Suprapubic skin (tissue), 4 donors: ENCODE measurements at regions not wholly inside any gene's neighbourhood (a gene's known extent, or its start where the extent isn't known, plus 50 kb on each side); places are given as distances from the start of the nearest gene placed in this dataset.

ENCODE experiments used
- DNase-seq, 2 donors: peaks; one replicate each; pipeline ENCODE4 v3.0.0-alpha.2; 2019; ENCODE audit warnings: low spot score in 2 of 2
- H3K27ac ChIP-seq: fragments of 200-600 bp; sonication (generic); one replicate; pipeline ENCODE4 v1.5.1; 2019
- H3K27me3 ChIP-seq: fragments of 200-600 bp; sonication (generic); one replicate; pipeline ENCODE4 v1.5.1; 2019
- H3K36me3 ChIP-seq: fragments of 200-600 bp; sonication (generic); one replicate; pipeline ENCODE4 v1.5.1; 2019
- H3K4me1 ChIP-seq: fragments of 200-600 bp; sonication (generic); one replicate; pipeline ENCODE4 v1.5.1; 2019
- H3K4me3 ChIP-seq: fragments of 200-600 bp; sonication (generic); one replicate; pipeline ENCODE4 v1.5.1; 2019; ENCODE audit warnings: mild to moderate bottlenecking
- H3K9me3 ChIP-seq: fragments of 200-600 bp; sonication (generic); one replicate; pipeline ENCODE4 v1.5.1; 2019
- CTCF ChIP-seq, 2 donors: fragments of 200-600 bp in 1 of 2; fragments of 450-650 bp in 1 of 2; sonication (generic) in 1 of 2; IDR thresholded peaks; one replicate each; pipeline ENCODE4 v1.5.1; 2016 to 2019; ENCODE audit warnings: antibody characterized with exemption in 2 of 2, mild to moderate bottlenecking in 1 of 2, moderate library complexity in 1 of 2
- EP300 ChIP-seq: sonication (generic); formaldehyde crosslinking; IDR thresholded peaks from one replicate; pipeline ENCODE4 v1.6.1; 2017; ENCODE audit warnings: antibody characterized with exemption
- POLR2A ChIP-seq, 2 donors: fragments of 450-650 bp; IDR thresholded peaks; one replicate each; pipeline ENCODE4 v1.6.1; 2017; ENCODE audit warnings: antibody characterized with exemption in 2 of 2, mild to moderate bottlenecking in 2 of 2, moderate library complexity in 2 of 2
- POLR2AphosphoS5 ChIP-seq, 3 donors: sonication (generic); formaldehyde crosslinking; IDR thresholded peaks; one replicate each; pipeline ENCODE4 v1.6.1; 2017; ENCODE audit warnings: antibody characterized with exemption in 3 of 3
- WGBS: methylation state at CpG from one replicate; pipeline ENCODE4 v1.1.5; 2018; 5-methylcytosine and 5-hydroxymethylcytosine counted together

- no peak for DNase-seq
- Histone ChIP-seq H3K9me3 (no peaks in the 10 kb centered on the region), H3K4me1 (peaks cover 11% of the 10 kb centered on the region), H3K36me3 (no peaks in the 10 kb centered on the region), H3K27me3 (no peaks in the 10 kb centered on the region), H3K27ac (no peak overlapping the region), H3K4me3 (no peak overlapping the region)
- WGBS, result 59% methylated on average over 2 of the region's 2 CpGs
- TF ChIP-seq CTCF (IDR thresholded peaks at IDR 0.05) (no peak), POLR2AphosphoS5 (IDR thresholded peaks at IDR 0.05) (no peak), POLR2A (IDR thresholded peaks at IDR 0.05) (no peak), EP300 (no peak)
These were observed 296.1 kb downstream of the YTHDC2 start for GRCh38 chr5:113809626-113810025.

- no peak for DNase-seq
- H3K36me3 ChIP-seq, result no peaks in the 10 kb centered on the region
- H3K9me3 ChIP-seq, result no peaks in the 10 kb centered on the region
- TF ChIP-seq POLR2A (IDR thresholded peaks at IDR 0.05) (no peak), POLR2AphosphoS5 (IDR thresholded peaks at IDR 0.05) (no peak), EP300 (no peak), CTCF (IDR thresholded peaks at IDR 0.05) (no peak)
- H3K27ac ChIP-seq, result no peak overlapping the region
- H3K4me1 ChIP-seq, result no peaks in the 10 kb centered on the region
- no peak overlapping the region for H3K4me3 ChIP-seq
- H3K27me3 ChIP-seq, result no peaks in the 10 kb centered on the region
These were observed 300.0 kb downstream of the YTHDC2 start for GRCh38 chr5:113813466-113813865.

GRCh38 chr5:113817683-113818082 lies 304.2 kb downstream of the YTHDC2 start:
- H3K36me3 ChIP-seq, result no peaks in the 10 kb centered on the region
- H3K9me3 ChIP-seq, result no peaks in the 10 kb centered on the region
- no peak for TF ChIP-seq EP300
- H3K27ac ChIP-seq, result no peak overlapping the region
- H3K4me1 ChIP-seq, result no peaks in the 10 kb centered on the region
- no peaks in the 10 kb centered on the region for H3K27me3 ChIP-seq
- 84% methylated on average over 3 of the region's 3 CpGs for WGBS
- H3K4me3 ChIP-seq, result no peak overlapping the region
- DNase-seq, result no peak

DNA sequence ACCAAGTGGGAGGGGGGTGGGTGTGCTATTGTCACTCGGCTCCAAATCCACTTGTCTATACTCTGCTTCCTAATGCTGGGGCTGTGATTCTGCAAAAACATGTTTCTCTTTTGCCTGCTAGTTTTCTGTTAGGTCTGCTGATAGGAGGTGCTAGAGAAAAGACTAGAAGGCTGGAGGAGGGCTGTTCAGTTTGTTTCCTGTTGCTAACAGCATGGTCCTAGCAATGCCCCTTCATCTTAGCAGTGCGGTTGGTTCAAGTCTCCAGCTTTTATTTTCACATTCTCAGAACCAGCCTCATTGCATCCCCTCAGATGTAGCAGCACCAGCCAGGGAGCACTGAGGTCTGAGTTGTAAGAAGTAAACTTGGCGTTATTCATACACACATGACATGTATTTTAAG lies 310.2 kb downstream of the YTHDC2 start:
- WGBS, result 85% methylated on average over 3 of the region's 3 CpGs
- Histone ChIP-seq H3K27me3 (no peaks in the 10 kb centered on the region), H3K9me3 (no peaks in the 10 kb centered on the region), H3K4me1 (no peaks in the 10 kb centered on the region), H3K27ac (no peak overlapping the region), H3K4me3 (no peak overlapping the region), H3K36me3 (no peaks in the 10 kb centered on the region)
- TF ChIP-seq EP300 (no peak), CTCF (IDR thresholded peaks at IDR 0.05) (no peak), POLR2A (IDR thresholded peaks at IDR 0.05) (no peak), POLR2AphosphoS5 (IDR thresholded peaks at IDR 0.05) (no peak)
- DNase-seq, result no peak

GRCh38 chr5:113824307-113824706 lies 310.8 kb downstream of the YTHDC2 start:
- WGBS, result 62% methylated on average over 2 of the region's 2 CpGs

More at GRCh38 chr5:113824307-113824706, 310.8 kb downstream of the YTHDC2 start:
- no peak overlapping the region for H3K4me3 ChIP-seq
- no peaks in the 10 kb centered on the region for H3K9me3 ChIP-seq
- no peaks in the 10 kb centered on the region for H3K27me3 ChIP-seq
- no peak overlapping the region for H3K27ac ChIP-seq
- H3K4me1 ChIP-seq, result no peaks in the 10 kb centered on the region
- TF ChIP-seq CTCF (IDR thresholded peaks at IDR 0.05) (no peak), EP300 (no peak), POLR2A (IDR thresholded peaks at IDR 0.05) (no peak), POLR2AphosphoS5 (IDR thresholded peaks at IDR 0.05) (no peak)
- DNase-seq, result no peak
- H3K36me3 ChIP-seq, result no peaks in the 10 kb centered on the region
